Liver (tissue), 8 donors: ENCODE measurements at regions not wholly inside any gene's neighbourhood (a gene's known extent, or its start where the extent isn't known, plus 50 kb on each side); places are given as distances from the start of the nearest gene placed in this dataset.

ENCODE experiments used
- DNase-seq: peaks from one replicate; pipeline ENCODE4 v3.0.0-alpha.2; 2017; ENCODE audit warnings: low spot score
- H3K27ac ChIP-seq, 2 donors: one replicate each; pipeline ENCODE4 v1.7.0; 2013; ENCODE audit warnings: inconsistent platforms in 2 of 2, low read length in 2 of 2, control low read depth in 1 of 2, low read depth in 1 of 2, mild to moderate bottlenecking in 1 of 2
- H3K27me3 ChIP-seq, 4 donors: one replicate each; pipeline versions ENCODE4 v1.6.1 to v1.7.0; 2013; ENCODE audit warnings: low read length in 3 of 4, inconsistent platforms in 1 of 4, mild to moderate bottlenecking in 1 of 4, moderate library complexity in 1 of 4; ENCODE audit not compliant: control insufficient read depth in 4 of 4, insufficient read depth in 4 of 4
- H3K36me3 ChIP-seq, 4 donors: one replicate each; pipeline versions ENCODE4 v1.6.1 to v1.7.0; 2013; ENCODE audit warnings: low read length in 3 of 4, mild to moderate bottlenecking in 3 of 4, low read depth in 1 of 4, moderate library complexity in 1 of 4; ENCODE audit not compliant: control insufficient read depth in 4 of 4, insufficient read depth in 3 of 4
- H3K4me1 ChIP-seq, 4 donors: one replicate each; pipeline versions ENCODE4 v1.6.1 to v1.7.0; 2013; ENCODE audit warnings: low read length in 3 of 4, mild to moderate bottlenecking in 3 of 4, moderate library complexity in 1 of 4; ENCODE audit not compliant: control insufficient read depth in 4 of 4, insufficient read depth in 4 of 4
- H3K4me3 ChIP-seq, 3 donors: one replicate each; pipeline versions ENCODE4 v1.6.1 to v1.7.0; 2013; ENCODE audit warnings: low read length in 3 of 3, control low read depth in 1 of 3, low read depth in 1 of 3, mild to moderate bottlenecking in 1 of 3
- H3K9ac ChIP-seq, 2 donors: one replicate each; pipeline ENCODE4 v1.7.0; 2013; ENCODE audit warnings: low read length in 2 of 2, mild to moderate bottlenecking in 2 of 2, moderate library complexity in 2 of 2, control low read depth in 1 of 2, low read depth in 1 of 2
- H3K9me3 ChIP-seq, 4 donors: one replicate each; pipeline versions ENCODE4 v1.6.1 to v1.7.0; 2013; ENCODE audit warnings: low read length in 3 of 4; ENCODE audit not compliant: control insufficient read depth in 4 of 4
- ATF3 ChIP-seq: IDR thresholded peaks from 2 replicates; pipeline ENCODE4 v1.6.1; 2016; ENCODE audit warnings: antibody characterized with exemption
- CTCF ChIP-seq: fragments of 150-350 bp; IDR thresholded peaks from 2 replicates; pipeline ENCODE4 v1.5.1; 2017; ENCODE audit warnings: improper control_type of control experiment, low read depth, low read length; ENCODE audit not compliant: missing input control
- EGR1 ChIP-seq, 2 donors: IDR thresholded peaks; 2 replicates each; pipeline ENCODE4 v1.6.1; 2016 to 2018; ENCODE audit warnings: antibody characterized with exemption in 2 of 2, low read depth in 2 of 2
- FOXA2 ChIP-seq: IDR thresholded peaks from 2 replicates; pipeline ENCODE4 v1.6.1; 2016; ENCODE audit warnings: antibody characterized with exemption
- GABPA ChIP-seq, 2 donors: IDR thresholded peaks in 1 of 2; conservative IDR thresholded peaks in 1 of 2; 2 replicates each; pipeline ENCODE4 v1.6.1; 2016; ENCODE audit warnings: antibody characterized with exemption in 2 of 2, mild to moderate bottlenecking in 1 of 2, moderate library complexity in 1 of 2
- HNF4A ChIP-seq, 2 donors: conservative IDR thresholded peaks; 2 replicates each; pipeline ENCODE4 v1.6.1; 2016; ENCODE audit warnings: antibody characterized with exemption in 2 of 2, mild to moderate bottlenecking in 2 of 2
- HNF4G ChIP-seq: IDR thresholded peaks from 2 replicates; pipeline ENCODE4 v1.6.1; 2016; ENCODE audit warnings: antibody characterized with exemption
- JUND ChIP-seq, 2 donors: IDR thresholded peaks; 2 replicates each; pipeline ENCODE4 v1.6.1; 2016; ENCODE audit warnings: antibody characterized with exemption in 2 of 2
- MAX ChIP-seq: IDR thresholded peaks from 2 replicates; pipeline ENCODE4 v1.6.1; 2016; ENCODE audit warnings: antibody characterized with exemption
- NR2F2 ChIP-seq: IDR thresholded peaks from 2 replicates; pipeline ENCODE4 v1.6.1; 2016; ENCODE audit warnings: antibody characterized with exemption
- RAD21 ChIP-seq, 2 donors: IDR thresholded peaks; 2 replicates each; pipeline ENCODE4 v1.6.1; 2016; ENCODE audit warnings: antibody characterized with exemption in 2 of 2, mild to moderate bottlenecking in 2 of 2
- REST ChIP-seq: IDR thresholded peaks from 2 replicates; pipeline ENCODE4 v1.6.1; 2016; ENCODE audit warnings: antibody characterized with exemption, mild to moderate bottlenecking
- RXRA ChIP-seq, 2 donors: IDR thresholded peaks; 2 replicates each; pipeline ENCODE4 v1.6.1; 2017 to 2018; ENCODE audit warnings: antibody characterized with exemption in 2 of 2, mild to moderate bottlenecking in 1 of 2
- SP1 ChIP-seq: IDR thresholded peaks from 2 replicates; pipeline ENCODE4 v1.6.1; 2018; ENCODE audit warnings: antibody characterized with exemption, mild to moderate bottlenecking
- TAF1 ChIP-seq: conservative IDR thresholded peaks from 2 replicates; pipeline ENCODE4 v1.6.1; 2016; ENCODE audit warnings: antibody characterized with exemption, mild to moderate bottlenecking
- ZBTB33 ChIP-seq: IDR thresholded peaks from 2 replicates; pipeline ENCODE4 v1.6.1; 2016; ENCODE audit warnings: antibody characterized with exemption
- WGBS: extraction: QIAGEN DNeasy Blood & Tissue Kit; methylation state at CpG from one replicate; pipeline ENCODE4 v1.1.7; 2013; 5-methylcytosine and 5-hydroxymethylcytosine counted together
- donor health status: healthy.
- donor health status: healthy.
- donor health status: healthy.
- donor health status: healthy.
- donor health status: healthy.

- Histone ChIP-seq H3K9ac (no peak overlapping the region), H3K27ac (no peak overlapping the region), H3K27me3 (no peaks in the 10 kb centered on the region), H3K4me3 (no peak overlapping the region), H3K4me1 (no peaks in the 10 kb centered on the region), H3K9me3 (no peaks in the 10 kb centered on the region), H3K36me3 (no peaks in the 10 kb centered on the region)
- DNase-seq = no peak
- WGBS = 29% methylated on average over 3 of the region's 3 CpGs
- no peak for TF ChIP-seq CTCF
- no peak for TF ChIP-seq HNF4G
- TF ChIP-seq JUND (IDR thresholded peaks at IDR 0.05) = no peak
- TF ChIP-seq ATF3 = no peak
- no peak for TF ChIP-seq ZBTB33
- TF ChIP-seq FOXA2 = no peak
- TF ChIP-seq HNF4A (conservative IDR thresholded peaks at IDR 0.05) = no peak
- no peak for TF ChIP-seq MAX
- no peak for TF ChIP-seq SP1
- TF ChIP-seq GABPA (IDR thresholded peaks at IDR 0.05 in 1 of 2, conservative IDR thresholded peaks at IDR 0.05 in 1 of 2) = no peak
- TF ChIP-seq REST = no peak
- no peak for TF ChIP-seq TAF1
- no peak for TF ChIP-seq RAD21 (IDR thresholded peaks at IDR 0.05)
- no peak for TF ChIP-seq NR2F2
- TF ChIP-seq RXRA (IDR thresholded peaks at IDR 0.05) = no peak
- no peak for TF ChIP-seq EGR1 (IDR thresholded peaks at IDR 0.05; ENCODE audit: low read depth in 2 of 2)
These were observed 213.1 kb upstream of the ACO1 start for GRCh38 chr9:32171339-32171738.

- Histone ChIP-seq H3K9ac (no peak overlapping the region), H3K27me3 (no peaks in the 10 kb centered on the region), H3K9me3 (no peaks in the 10 kb centered on the region), H3K36me3 (no peaks in the 10 kb centered on the region), H3K4me1 (no peaks in the 10 kb centered on the region), H3K27ac (no peak overlapping the region), H3K4me3 (no peak overlapping the region)
- no peak for DNase-seq
- no peak for TF ChIP-seq HNF4A (conservative IDR thresholded peaks at IDR 0.05)
- TF ChIP-seq JUND (IDR thresholded peaks at IDR 0.05) = no peak
These were observed 212.2 kb upstream of the ACO1 start for GRCh38 chr9:32172256-32172655.
